Stimulated activated CD4-positive, alpha-beta T cell treated with anti-CD3 and anti-CD28 coated beads, Interleukin-4, amount 100 ng/mL, for 1 hour (primary cell): ENCODE measurements at regions not wholly inside any gene's neighbourhood (a gene's known extent, or its start where the extent isn't known, plus 50 kb on each side); places are given as distances from the start of the nearest gene placed in this dataset.

ENCODE experiments used
- DNase-seq: peaks from one replicate; pipeline ENCODE4 v3.0.0-alpha.2; 2020

DNA sequence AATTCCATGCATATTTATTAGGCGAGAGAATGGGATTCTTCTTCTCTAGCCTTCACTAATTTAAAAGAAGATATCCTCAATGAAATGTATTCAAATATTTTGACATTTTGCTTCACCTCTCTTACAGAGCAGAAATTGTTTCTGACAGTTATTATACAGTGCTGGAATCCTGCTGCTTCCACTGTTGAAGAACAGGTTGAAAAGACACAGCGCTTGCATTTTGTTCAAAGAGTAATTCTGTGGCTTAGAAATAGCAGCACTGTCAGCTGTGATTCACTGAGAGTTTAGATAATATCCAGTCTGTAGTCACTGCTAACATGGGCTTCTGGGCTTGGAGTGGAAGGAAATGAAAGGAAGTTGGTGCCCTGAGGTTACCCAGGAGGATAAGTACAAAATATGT is 117.1 kb upstream of the FBXL4 start:
- DNase-seq, result no peak

DNA sequence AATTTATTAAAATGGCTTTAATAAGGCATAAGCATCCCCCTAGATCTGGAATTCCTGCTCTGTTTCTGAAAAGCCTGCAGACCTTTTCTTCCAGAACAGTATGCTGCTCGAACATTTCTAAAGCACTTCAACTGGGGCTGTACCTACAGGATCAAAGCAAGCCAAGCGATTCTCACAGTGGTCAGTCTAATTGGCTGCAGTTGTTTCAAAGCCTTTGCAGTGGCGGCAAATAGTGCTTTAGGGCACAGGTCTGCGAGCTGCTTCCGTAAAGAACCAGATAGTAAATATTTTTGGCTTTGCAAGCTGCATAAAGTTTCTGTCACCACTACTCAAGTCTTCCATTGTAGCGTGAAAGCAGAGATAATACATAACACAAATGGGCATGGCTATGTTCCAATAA is 88.9 kb upstream of the FBXL4 start:
- DNase-seq, result no peak

- no peak for DNase-seq
Measured at GRCh38 chr6:99032396-99032795, 84.7 kb upstream of the FBXL4 start.

DNA sequence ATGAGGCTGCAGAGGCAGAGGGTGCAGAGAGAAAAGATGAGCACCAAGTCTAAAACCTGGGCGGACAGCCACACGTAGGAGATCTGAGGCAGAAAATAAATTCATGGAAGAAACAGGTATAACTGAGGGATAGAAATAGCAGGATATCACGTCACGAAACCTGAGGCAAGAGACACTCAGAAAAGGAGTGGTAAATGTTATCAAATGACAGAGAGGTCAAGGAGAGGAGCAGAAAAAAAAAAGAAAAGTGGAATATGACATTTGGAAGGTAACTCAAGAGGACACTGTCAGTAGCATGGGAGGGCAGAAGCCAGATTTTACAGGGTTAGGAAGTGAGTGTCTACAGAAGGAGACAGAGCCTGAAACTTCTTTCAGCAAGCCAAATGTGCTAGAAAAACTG is 84.2 kb upstream of the FBXL4 start:
- no peak for DNase-seq

GRCh38 chr6:99030915-99031314 is 83.2 kb upstream of the FBXL4 start:
- no peak for DNase-seq

- DNase-seq, result no peak
Measured at GRCh38 chr6:99026135-99026534, 78.4 kb upstream of the FBXL4 start.

DNA sequence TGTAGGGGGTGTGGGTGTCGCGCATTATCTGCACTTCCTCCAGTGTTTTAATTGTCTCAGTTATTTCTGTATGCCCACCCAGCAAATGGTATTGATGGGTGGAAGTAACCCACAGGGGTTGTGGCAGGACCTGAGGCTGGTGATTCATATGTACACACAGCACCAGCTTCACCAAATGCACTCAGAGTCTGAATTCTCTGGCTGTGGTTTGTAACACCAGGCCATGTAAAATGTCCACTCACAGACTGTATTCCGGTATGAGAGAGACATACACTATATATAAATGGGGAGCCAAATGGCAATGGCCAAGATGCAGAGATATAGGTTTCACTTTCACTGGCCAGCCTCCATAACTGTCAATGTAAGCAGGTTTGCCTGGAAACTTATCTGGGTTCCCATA is 76.3 kb upstream of the FBXL4 start:
- no peak for DNase-seq

DNA sequence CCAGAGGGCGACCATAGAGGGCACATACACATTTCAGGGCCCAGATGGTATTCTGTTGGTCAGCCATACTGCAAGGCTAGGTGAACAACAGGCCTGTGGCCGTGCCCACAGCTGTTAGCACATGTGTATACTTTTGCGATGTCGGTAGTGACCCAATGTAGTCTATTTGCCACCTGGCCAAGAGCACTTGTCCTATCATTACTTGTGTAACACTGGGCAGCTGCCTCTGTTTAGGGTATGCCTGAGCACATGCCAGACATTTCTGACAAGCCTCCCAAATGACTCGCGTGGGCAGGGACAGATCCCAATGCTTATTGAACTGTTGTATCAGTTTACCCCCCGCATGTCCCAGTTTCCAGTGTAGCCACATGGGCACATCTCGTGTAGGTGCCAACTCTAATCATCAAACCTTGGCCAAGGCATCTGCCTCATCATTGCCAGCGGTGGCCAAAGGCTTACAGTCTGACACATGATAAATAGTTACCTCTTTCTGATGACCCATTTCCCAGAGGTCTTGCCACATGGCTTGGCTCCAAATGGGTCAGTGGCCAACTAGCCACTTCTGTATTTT is 74.4 kb upstream of the FBXL4 start:
- DNase-seq, result no peak

- DNase-seq, result no peak
Measured at GRCh38 chr6:99019381-99019780, 71.6 kb upstream of the FBXL4 start.

GRCh38 chr6:99017150-99017549 is 69.4 kb upstream of the FBXL4 start:
- no peak for DNase-seq

DNA sequence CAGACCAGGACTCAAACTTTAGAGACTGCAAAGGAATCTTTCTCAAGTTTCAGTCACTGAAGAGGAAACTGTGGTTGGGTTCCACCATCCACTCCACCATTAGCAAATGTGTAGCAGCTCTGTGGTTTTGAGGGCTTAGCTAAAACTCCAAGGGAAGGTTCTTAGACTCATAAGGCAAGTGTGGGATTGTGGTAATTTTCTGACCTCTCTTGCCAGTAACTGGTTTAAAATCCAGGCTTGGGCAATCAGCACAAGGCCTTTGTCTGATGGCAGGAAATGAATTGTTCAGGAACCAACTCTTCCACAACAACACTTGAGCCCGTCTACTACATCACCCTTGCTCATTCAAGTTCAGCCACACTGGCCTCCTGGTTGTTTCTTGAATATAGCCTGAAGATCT is 68.6 kb upstream of the FBXL4 start:
- no peak for DNase-seq

GRCh38 chr6:99014061-99014460 is 66.3 kb upstream of the FBXL4 start:
- DNase-seq, result no peak

DNA sequence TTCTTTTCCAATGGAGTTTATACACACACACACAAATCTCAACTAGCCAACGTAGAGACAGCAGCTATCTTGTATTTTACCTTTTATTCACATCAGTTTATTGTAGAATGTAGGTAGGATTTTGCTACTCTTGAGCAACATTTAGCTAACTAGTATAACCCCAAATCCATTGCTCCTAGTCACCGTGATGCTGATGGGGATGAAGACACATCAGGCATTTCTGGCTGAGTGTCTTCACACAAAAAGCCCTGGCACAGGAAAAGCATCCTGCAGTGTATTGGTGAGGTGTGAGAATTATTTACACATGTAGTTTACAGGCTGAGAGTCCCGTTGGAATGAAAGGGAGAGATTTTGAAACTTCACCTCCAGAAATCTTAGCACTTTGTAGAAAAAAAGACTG is 65.9 kb upstream of the FBXL4 start:
- DNase-seq, result no peak

DNA sequence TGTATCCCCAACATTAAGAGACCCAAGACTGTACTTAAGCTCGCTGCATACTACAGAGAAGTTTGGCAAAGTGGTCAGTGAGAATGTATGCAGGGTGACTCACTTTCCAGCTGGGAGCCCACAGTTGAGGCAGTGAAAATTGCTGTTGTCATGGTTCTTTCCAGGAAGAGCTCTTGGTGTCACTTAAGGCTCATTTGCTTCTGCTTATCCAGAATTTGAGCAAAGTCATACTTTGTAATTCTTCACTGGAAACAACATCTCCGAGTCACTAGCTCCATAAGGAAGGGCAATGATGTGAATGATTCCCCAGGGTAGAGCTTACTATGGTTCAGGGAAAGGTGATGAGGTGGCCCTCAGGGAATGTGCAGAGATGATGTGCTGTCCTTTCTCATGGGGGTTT is 65.4 kb upstream of the FBXL4 start:
- no peak for DNase-seq

GRCh38 chr6:99011151-99011550 is 63.4 kb upstream of the FBXL4 start:
- DNase-seq, result no peak

DNA sequence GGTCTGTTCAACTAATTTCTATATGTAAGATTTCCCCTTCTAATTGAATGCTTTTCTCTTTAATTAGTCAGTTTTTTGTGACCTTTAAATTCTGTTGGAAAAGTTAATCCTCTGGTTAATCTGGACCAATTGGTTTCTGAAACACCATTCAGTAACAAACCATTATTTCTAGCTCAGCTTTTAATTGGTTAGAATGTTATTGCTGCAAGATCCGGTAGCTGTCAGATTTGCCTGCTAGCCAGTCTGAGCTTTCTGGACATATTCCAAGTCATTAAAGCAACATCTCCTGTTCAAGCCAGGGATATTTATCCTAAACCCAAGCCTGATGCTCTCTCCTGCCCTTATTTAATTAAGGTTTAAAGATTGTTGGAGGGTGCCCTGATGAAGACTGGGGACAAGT is 55.1 kb upstream of the FBXL4 start:
- DNase-seq, result no peak

DNA sequence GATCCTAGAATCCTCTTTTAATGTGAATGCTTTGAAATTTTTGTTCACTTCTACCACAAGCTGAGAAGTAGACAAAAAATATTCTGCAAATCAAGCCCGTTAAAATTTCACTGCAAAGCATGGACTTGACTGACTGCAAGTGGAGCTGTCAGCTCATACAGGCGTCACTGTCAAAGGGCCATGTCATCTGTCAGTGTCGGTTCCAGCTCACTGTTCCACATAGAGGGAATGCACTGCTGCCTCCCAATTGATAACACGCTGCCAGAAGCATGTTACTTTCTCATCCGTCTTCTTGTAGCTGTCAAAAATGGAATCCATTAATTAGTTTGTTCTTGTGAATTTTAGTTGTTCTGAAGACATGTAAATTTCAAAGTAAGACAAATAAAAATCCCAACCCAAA is 50.4 kb upstream of the FBXL4 start:
- no peak for DNase-seq
